Left hindlimb (tissue), 1 donor: ENCODE measurements at regions not wholly inside any gene's neighbourhood (a gene's known extent, or its start where the extent isn't known, plus 50 kb on each side); places are given as distances from the start of the nearest gene placed in this dataset.
A peak's percentile ranks its signal among the peaks of the same experiment; 100 is the strongest.
"Not testable (repeated sequence)": the region's sequence is repeated elsewhere in the genome, so short reads cannot be mapped to it uniquely, and the experiment has no call there.

Experiments
- DNase-seq: peaks from one replicate; pipeline ENCODE4 v3.0.0-alpha.2; 2018

GRCh38 chr7:92968502-92968901 lies 132.1 kb upstream of the CDK6 start:
- DNase-seq, result no peak

GRCh38 chr7:92967238-92967637 lies 130.9 kb upstream of the CDK6 start:
- DNase-seq, result no peak

GRCh38 chr7:92964141-92964540 lies 127.8 kb upstream of the CDK6 start:
- DNase-seq, result peak; percentile 44

- no peak for DNase-seq
Measured at GRCh38 chr7:92963566-92963965, 127.2 kb upstream of the CDK6 start.

- no peak for DNase-seq
Measured at GRCh38 chr7:92961961-92962360, 125.6 kb upstream of the CDK6 start.

GRCh38 chr7:92956575-92956974 lies 120.2 kb upstream of the CDK6 start:
- DNase-seq, result no peak

GRCh38 chr7:92955081-92955480 lies 118.7 kb upstream of the CDK6 start:
- DNase-seq, result no peak

GRCh38 chr7:92953657-92954056 lies 117.3 kb upstream of the CDK6 start:
- DNase-seq, result no peak

GRCh38 chr7:92949748-92950147 lies 113.4 kb upstream of the CDK6 start:
- no peak for DNase-seq

GRCh38 chr7:92945840-92946239 lies 109.5 kb upstream of the CDK6 start:
- DNase-seq, result no peak

GRCh38 chr7:92944633-92945032 lies 108.3 kb upstream of the CDK6 start:
- DNase-seq, result peak; percentile 56

GRCh38 chr7:92942706-92943105 lies 106.3 kb upstream of the CDK6 start:
- not testable (repeated sequence) for DNase-seq

- no peak for DNase-seq
Measured at GRCh38 chr7:92939666-92940360, 103.4 kb upstream of the CDK6 start.

- DNase-seq, result no peak
Measured at GRCh38 chr7:92934096-92934495, 97.7 kb upstream of the CDK6 start.

- no peak for DNase-seq
Measured at GRCh38 chr7:92932450-92932849, 96.1 kb upstream of the CDK6 start.

GRCh38 chr7:92930404-92930803 lies 94.0 kb upstream of the CDK6 start:
- no peak for DNase-seq

GRCh38 chr7:92926697-92927044 lies 90.3 kb upstream of the CDK6 start:
- no peak for DNase-seq

GRCh38 chr7:92925876-92926696 lies 89.7 kb upstream of the CDK6 start:
- peak; percentile 30 for DNase-seq

GRCh38 chr7:92924800-92925199 lies 88.4 kb upstream of the CDK6 start:
- DNase-seq, result no peak

- no peak for DNase-seq
Measured at GRCh38 chr7:92917230-92917629, 80.9 kb upstream of the CDK6 start.

GRCh38 chr7:92916770-92917224 lies 80.4 kb upstream of the CDK6 start:
- DNase-seq, result no peak

- DNase-seq, result no peak
Measured at GRCh38 chr7:92915348-92915747, 79.0 kb upstream of the CDK6 start.

GRCh38 chr7:92914645-92915044 lies 78.3 kb upstream of the CDK6 start:
- no peak for DNase-seq

GRCh38 chr7:92913849-92914248 lies 77.5 kb upstream of the CDK6 start:
- no peak for DNase-seq
